Osteocyte (in vitro differentiated cells): ENCODE measurements at regions not wholly inside any gene's neighbourhood (a gene's known extent, or its start where the extent isn't known, plus 50 kb on each side); places are given as distances from the start of the nearest gene placed in this dataset.

ENCODE experiments used
- DNase-seq: peaks from one replicate; pipeline ENCODE4 v3.0.0; 2021; ENCODE audit warnings: mixed read lengths; ENCODE audit not compliant: unreplicated experiment; ENCODE audit errors: extremely low spot score
- H3K27ac Mint-ChIP-seq: one replicate; pipeline ENCODE4 v1.8.0; 2021; ENCODE audit warnings: mild to moderate bottlenecking, mixed read lengths; ENCODE audit not compliant: unreplicated experiment
- H3K27me3 Mint-ChIP-seq: one replicate; pipeline ENCODE4 v1.8.0; 2021; ENCODE audit warnings: mixed read lengths; ENCODE audit not compliant: unreplicated experiment
- H3K36me3 Mint-ChIP-seq: one replicate; pipeline ENCODE4 v1.8.0; 2021; ENCODE audit warnings: mixed read lengths; ENCODE audit not compliant: unreplicated experiment
- H3K4me1 Mint-ChIP-seq: one replicate; pipeline ENCODE4 v1.8.0; 2021; ENCODE audit warnings: mixed read lengths; ENCODE audit not compliant: unreplicated experiment
- H3K4me3 Mint-ChIP-seq: one replicate; pipeline ENCODE4 v1.8.0; 2021; ENCODE audit warnings: mild to moderate bottlenecking, moderate library complexity, mixed read lengths; ENCODE audit not compliant: unreplicated experiment
- H3K9me3 Mint-ChIP-seq: one replicate; pipeline ENCODE4 v1.8.0; 2021; ENCODE audit warnings: mixed read lengths; ENCODE audit not compliant: unreplicated experiment
- CTCF ChIP-seq: fragments of 200-600 bp; sonication (generic); IDR thresholded peaks from 2 replicates; pipeline ENCODE4 v1.5.0; 2021; ENCODE audit warnings: antibody characterized with exemption, mild to moderate bottlenecking, moderate library complexity

- Mint-ChIP-seq H3K27ac (no peak overlapping the region), H3K36me3 (no peaks in the 10 kb centered on the region), H3K4me3 (no peak overlapping the region), H3K27me3 (no peaks in the 10 kb centered on the region), H3K4me1 (no peaks in the 10 kb centered on the region), H3K9me3 (peaks cover 3% of the 10 kb centered on the region)
- no peak for TF ChIP-seq CTCF
- DNase-seq, result no peak
Observed at GRCh38 chr2:239749272-239749873, 275.8 kb downstream of the NDUFA10 start.

GRCh38 chr2:239748811-239749210 is 276.3 kb downstream of the NDUFA10 start:
- Mint-ChIP-seq H3K27me3 (no peaks in the 10 kb centered on the region), H3K4me3 (no peak overlapping the region), H3K36me3 (no peaks in the 10 kb centered on the region), H3K27ac (no peak overlapping the region), H3K4me1 (no peaks in the 10 kb centered on the region), H3K9me3 (no peaks in the 10 kb centered on the region)
- DNase-seq, result no peak
- TF ChIP-seq CTCF, result no peak

GRCh38 chr2:239747771-239748170 is 277.4 kb downstream of the NDUFA10 start:
- no peaks in the 10 kb centered on the region for H3K9me3 Mint-ChIP-seq
- DNase-seq, result no peak
- no peaks in the 10 kb centered on the region for H3K27me3 Mint-ChIP-seq
- H3K4me1 Mint-ChIP-seq, result no peaks in the 10 kb centered on the region
- TF ChIP-seq CTCF, result no peak
- H3K36me3 Mint-ChIP-seq, result no peaks in the 10 kb centered on the region
- no peak overlapping the region for H3K4me3 Mint-ChIP-seq
- H3K27ac Mint-ChIP-seq, result no peak overlapping the region

GRCh38 chr2:239747274-239747673 is 277.9 kb downstream of the NDUFA10 start:
- H3K4me3 Mint-ChIP-seq, result no peak overlapping the region
- TF ChIP-seq CTCF, result no peak
- no peaks in the 10 kb centered on the region for H3K36me3 Mint-ChIP-seq
- H3K4me1 Mint-ChIP-seq, result no peaks in the 10 kb centered on the region
- DNase-seq, result no peak
- no peaks in the 10 kb centered on the region for H3K9me3 Mint-ChIP-seq
- H3K27ac Mint-ChIP-seq, result no peak overlapping the region
- no peaks in the 10 kb centered on the region for H3K27me3 Mint-ChIP-seq

- no peaks in the 10 kb centered on the region for H3K36me3 Mint-ChIP-seq
- H3K27ac Mint-ChIP-seq, result no peak overlapping the region
- H3K27me3 Mint-ChIP-seq, result no peaks in the 10 kb centered on the region
- H3K4me3 Mint-ChIP-seq, result no peak overlapping the region
- DNase-seq, result no peak
- no peaks in the 10 kb centered on the region for H3K4me1 Mint-ChIP-seq
- H3K9me3 Mint-ChIP-seq, result no peaks in the 10 kb centered on the region
- no peak for TF ChIP-seq CTCF
Observed at GRCh38 chr2:239746559-239747246, 278.4 kb downstream of the NDUFA10 start.
